ENCODE measurements at regions not wholly inside any gene's neighbourhood (a gene's known extent, or its start where the extent isn't known, plus 50 kb on each side); places are given as distances from the start of the nearest gene placed in this dataset.

DNA sequence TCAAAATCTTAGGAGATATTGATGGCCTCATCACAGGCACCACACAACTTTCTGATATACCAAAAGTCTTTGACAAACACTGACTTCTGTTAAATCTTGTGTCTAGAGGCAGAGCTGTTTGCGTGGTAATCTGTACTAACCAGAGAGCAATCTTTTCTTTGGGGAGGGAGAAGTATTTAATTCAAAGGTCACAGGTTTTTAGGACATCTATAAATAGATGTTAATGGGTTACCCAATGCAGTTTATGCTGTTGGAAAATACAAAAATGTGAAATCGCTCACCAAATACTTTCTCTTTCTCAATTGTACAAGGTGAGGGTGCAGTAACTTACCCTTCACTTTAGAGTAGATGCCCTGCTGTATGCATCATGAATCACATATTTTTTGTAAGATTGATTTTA lies 510.5 kb downstream of the NSUN3 start:
- no peak for TF ChIP-seq CEBPB (tag; IDR thresholded peaks at IDR 0.05)
- TF ChIP-seq, protein P1, sequence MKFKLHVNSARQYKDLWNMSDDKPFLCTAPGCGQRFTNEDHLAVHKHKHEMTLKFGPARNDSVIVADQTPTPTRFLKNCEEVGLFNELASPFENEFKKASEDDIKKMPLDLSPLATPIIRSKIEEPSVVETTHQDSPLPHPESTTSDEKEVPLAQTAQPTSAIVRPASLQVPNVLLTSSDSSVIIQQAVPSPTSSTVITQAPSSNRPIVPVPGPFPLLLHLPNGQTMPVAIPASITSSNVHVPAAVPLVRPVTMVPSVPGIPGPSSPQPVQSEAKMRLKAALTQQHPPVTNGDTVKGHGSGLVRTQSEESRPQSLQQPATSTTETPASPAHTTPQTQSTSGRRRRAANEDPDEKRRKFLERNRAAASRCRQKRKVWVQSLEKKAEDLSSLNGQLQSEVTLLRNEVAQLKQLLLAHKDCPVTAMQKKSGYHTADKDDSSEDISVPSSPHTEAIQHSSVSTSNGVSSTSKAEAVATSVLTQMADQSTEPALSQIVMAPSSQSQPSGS (CRISPR knock-in tag; IDR thresholded peaks at IDR 0.05), result no peak
- no peak for TF ChIP-seq GABPB1 (CRISPR knock-in tag; IDR thresholded peaks at IDR 0.05)

Measured in K562 (cell line).